Endothelial cell of umbilical vein (primary cell): ENCODE measurements at regions not wholly inside any gene's neighbourhood (a gene's known extent, or its start where the extent isn't known, plus 50 kb on each side); places are given as distances from the start of the nearest gene placed in this dataset.

Experiments
- BruUV-seq: library from RNA; stranded (reverse); fragments of 400-500 nt; replicated peaks from 2 replicates; lab custom pipeline; 2021; lab: Mats Ljungman, UMichigan
- CTCF ChIA-PET: fragments of 300-600, 350-600 bp; sonication (Branson Sonifier 250); formaldehyde crosslinking; loops from one replicate; lab custom pipeline; 2021; ENCODE audit warnings: antibody characterized with exemption, inconsistent platforms; lab: Charles Lee
- POLR2A ChIA-PET: fragments of 300-600, 350-600 bp; sonication (Branson Sonifier 250); formaldehyde crosslinking; loops from one replicate; lab custom pipeline; 2021; ENCODE audit warnings: antibody characterized with exemption, inconsistent platforms; lab: Charles Lee
- DNase-seq: peaks from one replicate; pipeline ENCODE4 v3.0.0-alpha.2; 2011; ENCODE audit warnings: low read depth, low spot score
- FAIRE-seq: peaks from 2 replicates; lab custom pipeline; 2011; peaks lifted over from hg19 to GRCh38; lab: Jason Lieb, UNC
- H2AFZ ChIP-seq: 2 replicates; pipeline ENCODE4 v1.6.0; 2012; ENCODE audit warnings: low read depth, low read length, control low read depth, inconsistent platforms
- H3K27ac ChIP-seq: 2 replicates; pipeline ENCODE4 v1.5.1; 2011; ENCODE audit warnings: low read depth, mild to moderate bottlenecking, control low read depth, low read length, moderate library complexity; ENCODE audit not compliant: insufficient read depth
- H3K27me3 ChIP-seq, 2 experiments: 2 replicates each; pipeline versions ENCODE4 v1.6.0 to v1.6.1; 2011; ENCODE audit warnings: low read length in 2 of 2, mixed read lengths in 1 of 2; ENCODE audit not compliant: control insufficient read depth in 2 of 2, insufficient read depth in 2 of 2
- H3K36me3 ChIP-seq, 2 experiments: 2 replicates in 1 of 2; 3 replicates in 1 of 2; pipeline ENCODE4 v1.5.1; 2011; ENCODE audit warnings: low read length in 2 of 2, mild to moderate bottlenecking in 1 of 2, moderate library complexity in 1 of 2; ENCODE audit not compliant: control insufficient read depth in 2 of 2, insufficient read depth in 2 of 2; ENCODE audit errors: extremely low read depth in 1 of 2
- H3K4me1 ChIP-seq: 3 replicates; pipeline ENCODE4 v1.5.1; 2011; ENCODE audit warnings: mild to moderate bottlenecking, low read length; ENCODE audit not compliant: control insufficient read depth, insufficient read depth; ENCODE audit errors: extremely low read depth
- H3K4me2 ChIP-seq: 2 replicates; pipeline ENCODE4 v1.6.1; 2011; ENCODE audit warnings: low read length, control low read depth, mixed read lengths; ENCODE audit not compliant: insufficient read depth
- H3K4me3 ChIP-seq, 3 experiments: fragments of 200-600 bp in 1 of 3; sonication (generic), shearing (Covaris generic) in 1 of 3; replicated peaks in 1 of 3; 2 replicates each; pipeline ENCODE4 v1.5.1; 2011 to 2016; ENCODE audit warnings: control low read depth in 3 of 3, low read length in 3 of 3, mild to moderate bottlenecking in 2 of 3, inconsistent platforms in 1 of 3, low read depth in 1 of 3, moderate library complexity in 1 of 3; ENCODE audit not compliant: insufficient read depth in 1 of 3
- H3K79me2 ChIP-seq: 2 replicates; pipeline ENCODE4 v1.6.0; 2012; ENCODE audit warnings: low read length, inconsistent platforms; ENCODE audit not compliant: control insufficient read depth, insufficient read depth
- H3K9ac ChIP-seq: replicated peaks from 2 replicates; pipeline ENCODE3; 2011; ENCODE audit warnings: low read length, control low read depth; ENCODE audit not compliant: insufficient read depth; ENCODE audit errors: extremely low read depth
- H3K9me1 ChIP-seq: replicated peaks from 3 replicates; pipeline ENCODE4 v1.6.0; 2011; ENCODE audit warnings: mild to moderate bottlenecking, low read length; ENCODE audit not compliant: control insufficient read depth, insufficient read depth; ENCODE audit errors: extremely low read depth
- H3K9me3 ChIP-seq: replicated peaks from 2 replicates; pipeline ENCODE4 v1.5.1; 2012; ENCODE audit warnings: low read length, inconsistent platforms; ENCODE audit not compliant: control insufficient read depth, insufficient read depth
- H4K20me1 ChIP-seq: replicated peaks from 2 replicates; pipeline ENCODE3; 2011; ENCODE audit warnings: mild to moderate bottlenecking, low read length; ENCODE audit not compliant: control insufficient read depth, insufficient read depth; ENCODE audit errors: extremely low read depth
- EZH2 ChIP-seq: IDR thresholded peaks from 2 replicates; pipeline ENCODE4 v1.6.1; 2012; ENCODE audit warnings: borderline replicate concordance, low read depth, mild to moderate bottlenecking, moderate library complexity, low read length, inconsistent platforms; ENCODE audit not compliant: severe bottlenecking
- FOS ChIP-seq: IDR thresholded peaks from 2 replicates; pipeline ENCODE4 v1.6.1; 2011; ENCODE audit warnings: mild to moderate bottlenecking, low read length, moderate library complexity, borderline replicate concordance; ENCODE audit not compliant: insufficient read depth
- GATA2 ChIP-seq: IDR thresholded peaks from 2 replicates; pipeline ENCODE4 v1.7.0; 2011; ENCODE audit warnings: low read depth, mild to moderate bottlenecking, moderate library complexity, mixed read lengths, low read length; ENCODE audit not compliant: insufficient read length, insufficient read depth
- JUN ChIP-seq: IDR thresholded peaks from 2 replicates; pipeline ENCODE4 v1.6.1; 2011; ENCODE audit warnings: borderline replicate concordance, low read depth; ENCODE audit not compliant: insufficient read length, insufficient read depth
- MYC ChIP-seq: IDR thresholded peaks from one replicate; pipeline ENCODE4 v1.6.1; 2011; ENCODE audit warnings: mild to moderate bottlenecking, low read depth, low read length
- POLR2AphosphoS5 ChIP-seq: IDR thresholded peaks from 2 replicates; pipeline ENCODE4 v1.6.1; 2012; ENCODE audit warnings: low read depth, mild to moderate bottlenecking, control low read depth, low read length, moderate library complexity; ENCODE audit not compliant: insufficient read depth
- dilution Hi-C: fragments of 300-500 bp; cut with MboI; formaldehyde crosslinking; loops from one replicate; pipeline ENCODE4 v1.15.0; 2019; ENCODE audit warnings: low sequenced_read_pairs; ENCODE audit not compliant: extremely low pct_ligation_motif_present
- intact Hi-C: fragments of 100-400 bp; cut with micrococcal nuclease; formaldehyde crosslinking; loops from one replicate; pipeline ENCODE4 v1.10.0; 2022

DNA sequence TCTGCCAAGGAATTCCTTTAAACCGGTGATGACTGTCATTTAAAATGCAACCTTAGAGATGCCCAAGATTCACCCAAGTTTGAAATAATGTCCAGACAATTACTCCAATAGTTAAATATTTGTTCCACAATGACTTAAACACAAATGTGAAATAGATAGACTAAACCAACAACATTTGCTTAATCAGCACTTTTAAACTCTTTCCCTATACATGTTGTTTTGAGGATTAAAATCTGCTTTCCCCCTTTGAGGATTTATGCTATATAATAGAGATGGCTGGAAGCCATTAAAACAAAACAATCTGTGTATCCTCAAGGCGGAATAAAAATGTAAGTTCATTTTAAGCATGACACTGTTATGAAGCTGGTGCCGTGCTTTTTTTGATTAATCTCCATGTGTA lies 297.8 kb upstream of the RSPO3 start:
- ChIA-PET CTCF (interaction anchor here (1.5 to 2.9 kb wide), 4 partner anchors 9 to 20 kb away, joined by 4 to 17 read pairs (median 8); no protein-coding TSS in a partner anchor), POLR2A (no interaction called here)
- H3K36me3 ChIP-seq: no peaks in the 10 kb centered on the region
- no peaks in the 10 kb centered on the region for H3K9me1 ChIP-seq
- H3K4me2 ChIP-seq: no peak overlapping the region
- H4K20me1 ChIP-seq: no peaks in the 10 kb centered on the region
- H3K9ac ChIP-seq: no peak overlapping the region
- H3K27me3 ChIP-seq: no peaks in the 10 kb centered on the region
- peaks cover 16% of the 10 kb centered on the region for H3K4me1 ChIP-seq
- H3K9me3 ChIP-seq: no peaks in the 10 kb centered on the region
- dilution Hi-C loops: loop anchor here (25.0 kb wide), 1 partner anchor 92 kb away; no protein-coding TSS in a partner anchor
- BruUV-seq: no TSS peak
- no peak overlapping the region for H3K4me3 ChIP-seq
- no peak overlapping the region for H2AFZ ChIP-seq
- FAIRE-seq (no peak), DNase-seq (no peak)
- TF ChIP-seq POLR2AphosphoS5 (no peak), MYC (no peak), JUN (no peak), FOS (no peak)
- H3K27ac ChIP-seq: no peak overlapping the region
- H3K79me2 ChIP-seq: no peaks in the 10 kb centered on the region
- intact Hi-C loops: no loop called here

DNA sequence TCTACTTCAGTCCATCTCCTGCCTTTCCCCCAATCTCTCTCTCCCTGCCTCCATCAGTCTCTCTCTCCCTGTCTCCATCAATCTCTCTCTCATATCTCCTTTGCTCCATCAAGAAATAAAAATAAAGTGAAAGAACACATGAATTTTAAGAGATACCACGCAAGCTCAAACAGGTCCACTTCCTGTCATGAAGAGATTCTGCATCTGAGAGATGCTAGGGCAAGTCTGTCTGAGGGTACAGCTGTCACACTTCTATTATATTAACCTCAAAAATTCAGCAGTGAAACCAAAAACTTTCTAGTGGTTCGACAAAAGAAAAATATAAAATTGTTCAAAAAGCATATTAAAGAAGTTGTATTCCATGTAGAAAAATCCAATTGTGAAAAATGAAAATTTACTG lies 296.8 kb upstream of the RSPO3 start:
- ChIA-PET CTCF (interaction anchor here (0.6 to 2.9 kb wide), 4 partner anchors 9 to 295 kb away, joined by 3 to 17 read pairs (median 8); no protein-coding TSS in a partner anchor), POLR2A (no interaction called here)
- H3K9me1 ChIP-seq: no peaks in the 10 kb centered on the region
- no peak overlapping the region for H3K9ac ChIP-seq
- peaks cover 19% of the 10 kb centered on the region for H3K4me1 ChIP-seq
- H3K27ac ChIP-seq: no peak overlapping the region
- FAIRE-seq: no peak
- H3K9me3 ChIP-seq: no peaks in the 10 kb centered on the region
- intact Hi-C loops (no loop called here), dilution Hi-C loops (loop anchor here (25.0 kb wide), 1 partner anchor 91 kb away; no protein-coding TSS in a partner anchor)
- BruUV-seq: no TSS peak
- TF ChIP-seq POLR2AphosphoS5 (no peak), EZH2 (no peak), JUN (no peak), GATA2 (no peak)
- H4K20me1 ChIP-seq: no peaks in the 10 kb centered on the region
- no peak for DNase-seq
- H2AFZ ChIP-seq: peak overlapping the region; percentile 36
- H3K79me2 ChIP-seq: no peaks in the 10 kb centered on the region
- no peaks in the 10 kb centered on the region for H3K36me3 ChIP-seq
- H3K4me3 ChIP-seq: no peak overlapping the region
- no peak overlapping the region for H3K4me2 ChIP-seq
- no peaks in the 10 kb centered on the region for H3K27me3 ChIP-seq
